ENCODE measurements at regions not wholly inside any gene's neighbourhood (a gene's known extent, or its start where the extent isn't known, plus 50 kb on each side); places are given as distances from the start of the nearest gene placed in this dataset.
"Not testable (repeated sequence)": the region's sequence is repeated elsewhere in the genome, so short reads cannot be mapped to it uniquely, and the experiment has no call there.

DNA sequence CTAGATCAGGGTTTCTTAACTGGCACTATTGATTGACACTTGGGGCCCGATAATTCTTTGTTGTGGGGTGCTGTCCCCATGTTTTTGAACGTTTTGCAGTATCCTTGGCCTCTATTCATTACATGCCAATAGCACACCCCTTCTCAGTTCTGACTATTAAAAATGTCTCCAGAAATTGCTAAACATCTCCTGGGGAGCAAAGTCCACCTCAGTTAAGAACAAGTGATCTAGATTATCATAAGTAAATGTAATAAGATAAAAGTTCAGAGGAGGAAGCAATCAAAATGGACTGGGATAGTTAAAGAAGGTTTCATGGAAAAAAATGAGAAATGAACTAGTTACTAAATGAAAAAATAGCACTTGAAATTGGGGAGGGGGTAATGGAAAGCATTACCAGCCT is 98.1 kb upstream of the MIR17HG start:
- Mint-ChIP-seq H3K4me3 (ENCODE audit: unreplicated experiment) (no peak overlapping the region), H3K4me1 (ENCODE audit: low read depth, unreplicated experiment) (peaks cover 8% of the 10 kb centered on the region), H3K27ac (ENCODE audit: unreplicated experiment) (no peak overlapping the region), H3K9me3 (ENCODE audit: unreplicated experiment) (peaks cover 1% of the 10 kb centered on the region), H3K36me3 (ENCODE audit: unreplicated experiment) (no peaks in the 10 kb centered on the region), H3K27me3 (ENCODE audit: unreplicated experiment) (peaks cover 2% of the 10 kb centered on the region)
- no peak for DNase-seq
- TF ChIP-seq CTCF (IDR thresholded peaks at IDR 0.05; ENCODE audit: partially characterized antibody, unreplicated experiment): no peak

GRCh38 chr13:91249861-91250260 is 97.6 kb upstream of the MIR17HG start:
- TF ChIP-seq CTCF (IDR thresholded peaks at IDR 0.05; ENCODE audit: partially characterized antibody, unreplicated experiment): no peak
- Mint-ChIP-seq H3K4me3 (ENCODE audit: unreplicated experiment) (no peak overlapping the region), H3K36me3 (ENCODE audit: unreplicated experiment) (no peaks in the 10 kb centered on the region), H3K27ac (ENCODE audit: unreplicated experiment) (no peak overlapping the region), H3K9me3 (ENCODE audit: unreplicated experiment) (peaks cover 1% of the 10 kb centered on the region), H3K4me1 (ENCODE audit: low read depth, unreplicated experiment) (peaks cover 8% of the 10 kb centered on the region), H3K27me3 (ENCODE audit: unreplicated experiment) (peaks cover 2% of the 10 kb centered on the region)
- DNase-seq: no peak

- not testable (repeated sequence) for H3K4me3 Mint-ChIP-seq (ENCODE audit: unreplicated experiment); H3K27me3 Mint-ChIP-seq (ENCODE audit: unreplicated experiment); H3K27ac Mint-ChIP-seq (ENCODE audit: unreplicated experiment); H3K4me1 Mint-ChIP-seq (ENCODE audit: low read depth, unreplicated experiment); DNase-seq; H3K9me3 Mint-ChIP-seq (ENCODE audit: unreplicated experiment); H3K36me3 Mint-ChIP-seq (ENCODE audit: unreplicated experiment)
These were observed 95.9 kb upstream of the MIR17HG start for GRCh38 chr13:91251573-91251972.

- H3K27me3 Mint-ChIP-seq (ENCODE audit: unreplicated experiment): peaks cover 2% of the 10 kb centered on the region
These were observed 83.0 kb upstream of the MIR17HG start for GRCh38 chr13:91264484-91264883.

GRCh38 chr13:91269237-91269636 is 78.2 kb upstream of the MIR17HG start:
- H3K4me1 Mint-ChIP-seq (ENCODE audit: low read depth, unreplicated experiment): no peaks in the 10 kb centered on the region
- TF ChIP-seq CTCF (IDR thresholded peaks at IDR 0.05; ENCODE audit: partially characterized antibody, unreplicated experiment): no peak
- DNase-seq: no peak
- H3K27me3 Mint-ChIP-seq (ENCODE audit: unreplicated experiment): no peaks in the 10 kb centered on the region
- peaks cover 1% of the 10 kb centered on the region for H3K9me3 Mint-ChIP-seq (ENCODE audit: unreplicated experiment)
- H3K4me3 Mint-ChIP-seq (ENCODE audit: unreplicated experiment): no peak overlapping the region
- peaks cover 9% of the 10 kb centered on the region for H3K36me3 Mint-ChIP-seq (ENCODE audit: unreplicated experiment)
- no peak overlapping the region for H3K27ac Mint-ChIP-seq (ENCODE audit: unreplicated experiment)

More at GRCh38 chr13:91264484-91264883, 83.0 kb upstream of the MIR17HG start:
- no peak for TF ChIP-seq CTCF (IDR thresholded peaks at IDR 0.05; ENCODE audit: partially characterized antibody, unreplicated experiment)
- Mint-ChIP-seq H3K4me3 (ENCODE audit: unreplicated experiment) (no peak overlapping the region), H3K4me1 (ENCODE audit: low read depth, unreplicated experiment) (no peaks in the 10 kb centered on the region), H3K36me3 (ENCODE audit: unreplicated experiment) (peaks cover 9% of the 10 kb centered on the region), H3K9me3 (ENCODE audit: unreplicated experiment) (peaks cover 1% of the 10 kb centered on the region), H3K27ac (ENCODE audit: unreplicated experiment) (no peak overlapping the region)
- no peak for DNase-seq

DNA sequence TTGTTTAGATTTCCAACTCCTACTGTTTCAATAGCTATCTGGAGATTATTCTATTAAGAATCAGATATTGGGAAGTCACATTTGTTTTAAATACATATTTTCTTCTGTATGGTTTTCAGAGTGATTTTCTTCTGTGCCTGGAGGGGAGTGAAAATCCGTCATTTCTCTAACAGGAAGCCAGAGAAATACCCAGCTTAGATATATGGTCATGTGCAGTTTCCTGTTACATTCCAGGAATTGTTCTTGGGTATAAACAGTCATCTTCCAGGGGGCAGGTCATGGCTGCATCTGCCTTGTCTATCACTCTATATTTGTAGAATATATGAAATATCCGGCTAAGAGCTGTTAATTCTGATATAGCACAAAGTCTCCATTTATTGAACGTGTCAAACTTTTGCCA is 77.5 kb upstream of the MIR17HG start:
- DNase-seq: no peak
- Mint-ChIP-seq H3K4me1 (ENCODE audit: low read depth, unreplicated experiment) (no peaks in the 10 kb centered on the region), H3K9me3 (ENCODE audit: unreplicated experiment) (peaks cover 1% of the 10 kb centered on the region), H3K27me3 (ENCODE audit: unreplicated experiment) (no peaks in the 10 kb centered on the region), H3K4me3 (ENCODE audit: unreplicated experiment) (no peak overlapping the region), H3K36me3 (ENCODE audit: unreplicated experiment) (peaks cover 7% of the 10 kb centered on the region), H3K27ac (ENCODE audit: unreplicated experiment) (no peak overlapping the region)
- no peak for TF ChIP-seq CTCF (IDR thresholded peaks at IDR 0.05; ENCODE audit: partially characterized antibody, unreplicated experiment)
